M059J (cell line): ENCODE measurements at regions not wholly inside any gene's neighbourhood (a gene's known extent, or its start where the extent isn't known, plus 50 kb on each side); places are given as distances from the start of the nearest gene placed in this dataset.

Experiments used
- DNase-seq: peaks from one replicate; pipeline ENCODE4 v3.0.0-alpha.2; 2012; ENCODE audit warnings: low read depth

DNA sequence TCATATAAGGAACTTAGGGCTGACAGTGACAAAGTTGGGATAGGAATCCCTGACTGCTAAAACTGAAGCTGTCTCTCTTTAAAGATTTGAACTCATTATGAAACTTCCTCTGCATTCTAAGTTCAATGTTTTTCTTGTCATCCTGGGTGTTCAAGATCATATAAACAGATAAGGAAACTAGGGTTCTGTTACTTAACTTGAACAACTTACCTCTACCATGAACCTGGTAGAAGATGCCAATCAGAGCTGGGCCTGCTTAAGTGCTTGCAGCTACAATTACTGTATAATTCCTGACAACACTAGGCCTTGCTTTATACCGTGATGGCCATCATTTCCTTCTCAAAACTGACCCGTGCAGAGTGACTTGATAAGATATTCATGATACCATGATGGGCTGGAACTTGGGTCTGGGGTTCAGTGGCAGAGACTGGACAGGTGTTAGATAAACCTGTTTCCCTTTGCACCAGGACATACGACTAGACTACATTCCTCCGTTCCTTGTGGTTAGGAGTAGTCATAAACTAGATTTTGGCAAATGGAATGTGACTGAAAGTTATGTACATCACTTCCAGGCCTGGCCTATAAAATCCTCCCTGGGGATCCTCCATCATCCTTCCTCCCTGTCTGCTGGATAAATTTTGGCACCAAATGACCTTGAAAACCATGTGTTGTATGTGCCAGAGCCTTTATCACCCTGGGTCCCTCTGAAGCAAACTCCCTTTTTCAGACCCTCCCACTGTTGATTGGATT lies 172.2 kb upstream of the PRICKLE1 start:
- peak; percentile 70 for DNase-seq

DNA sequence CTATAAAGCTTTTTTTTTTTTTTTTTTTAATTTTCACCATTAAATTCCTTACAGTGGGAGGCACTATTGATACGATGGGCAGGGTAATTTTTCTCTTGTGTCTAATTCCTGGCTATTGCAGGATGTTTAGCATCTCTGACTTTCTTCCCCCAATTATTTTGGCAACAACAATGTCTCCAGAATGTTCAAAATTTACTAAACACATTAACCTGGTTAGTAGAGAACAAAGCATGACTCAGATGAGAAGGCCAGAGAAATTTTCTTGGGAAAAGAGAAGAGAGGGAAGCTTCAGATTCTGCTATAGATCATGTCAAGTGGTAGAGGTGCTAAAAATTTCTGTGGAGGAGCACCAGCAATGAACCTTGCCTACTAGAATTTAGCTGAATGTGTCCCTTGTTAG lies 171.5 kb upstream of the PRICKLE1 start:
- DNase-seq = peak; percentile 38

DNA sequence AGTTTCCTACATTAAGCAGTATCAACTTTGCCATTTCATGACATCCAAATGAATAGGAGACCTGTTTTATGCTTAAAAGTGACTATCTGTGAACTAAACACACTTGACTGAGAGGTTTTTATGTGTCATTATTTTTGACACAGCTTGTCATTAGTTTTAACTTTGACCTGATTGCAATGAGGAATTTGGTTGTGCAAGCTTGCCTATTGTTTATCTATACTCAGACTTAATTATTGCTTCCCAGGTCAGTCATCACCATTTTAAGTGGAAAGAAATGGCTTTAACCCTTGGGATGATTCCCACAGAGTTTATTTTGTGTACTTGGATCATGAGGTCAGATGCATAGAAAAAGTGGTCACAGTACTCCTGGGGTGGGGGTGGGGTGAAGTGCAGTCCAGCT lies 171.0 kb upstream of the PRICKLE1 start:
- peak; percentile 25 for DNase-seq

DNA sequence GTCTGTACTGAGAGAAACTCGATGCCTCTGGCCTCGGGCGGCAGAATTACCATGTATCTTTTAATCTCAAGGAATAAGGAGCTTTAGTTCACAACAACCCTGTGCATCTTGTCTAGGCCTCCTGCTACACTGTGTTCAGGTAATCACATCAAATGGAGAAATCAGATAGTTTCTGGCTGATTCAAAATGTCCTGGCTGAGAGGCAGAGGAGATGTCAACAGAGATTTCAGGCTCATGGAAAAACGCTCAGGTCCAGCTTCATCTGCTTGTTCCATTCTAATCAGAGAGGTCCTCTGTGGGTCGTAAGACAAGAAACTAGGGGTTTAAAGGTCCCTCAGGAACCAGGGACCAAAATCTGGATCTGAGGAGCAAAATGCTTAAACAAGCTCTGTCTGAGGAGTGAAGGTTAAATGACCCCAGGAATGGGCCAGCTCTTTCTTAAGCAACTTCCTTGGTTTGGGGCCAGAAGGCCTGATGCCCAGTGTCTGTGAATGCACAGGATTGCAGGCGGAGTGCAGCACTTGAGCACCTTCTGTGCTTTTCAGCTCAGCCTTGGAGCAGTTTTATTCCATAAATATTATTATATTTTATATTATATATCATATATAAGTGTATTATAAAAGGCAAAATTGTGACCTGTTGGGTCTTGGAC lies 170.2 kb upstream of the PRICKLE1 start:
- DNase-seq = peak; percentile 68

DNA sequence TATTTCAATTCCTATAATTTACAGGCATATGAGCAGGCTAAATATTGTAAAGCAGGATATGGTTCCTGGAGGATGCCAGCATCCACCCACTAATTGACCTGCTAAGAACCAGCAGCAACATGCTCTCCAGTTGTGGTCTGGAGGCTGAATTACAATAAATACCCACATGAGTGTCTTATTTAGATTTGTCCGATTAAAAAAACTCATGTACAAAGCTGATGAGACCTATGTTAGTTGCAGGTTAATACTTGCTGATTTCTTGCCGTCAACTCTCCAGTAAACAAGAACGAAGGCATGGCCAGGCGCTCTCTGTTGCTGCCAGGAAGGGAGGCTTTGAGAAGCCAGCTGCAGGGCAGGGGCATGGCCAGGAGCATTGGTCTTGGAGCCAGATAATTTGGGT lies 169.3 kb upstream of the PRICKLE1 start:
- DNase-seq = peak; percentile 33

DNA sequence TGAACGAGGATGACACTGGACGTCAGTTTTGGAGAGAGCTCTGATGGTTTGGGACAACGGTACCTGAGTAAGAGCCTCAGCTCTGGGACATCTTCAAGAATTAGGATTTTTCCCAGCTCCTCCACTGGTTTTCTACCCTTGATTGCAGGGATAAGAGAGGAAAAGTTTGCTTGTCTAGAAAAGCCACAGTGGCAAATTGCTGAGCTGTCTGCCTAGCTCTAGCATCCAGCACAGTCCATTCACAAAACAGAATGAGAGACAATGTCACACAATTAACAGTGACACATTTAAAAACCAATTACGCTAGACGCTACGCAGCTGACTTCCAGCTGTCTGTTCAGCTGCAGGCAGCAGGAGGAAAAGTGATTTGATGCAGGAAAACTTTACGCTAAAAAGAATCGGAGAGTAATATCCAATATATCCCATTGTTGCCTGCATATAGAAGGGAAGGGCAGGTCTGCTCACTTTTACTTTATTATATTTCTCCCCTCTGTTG lies 168.1 kb upstream of the PRICKLE1 start:
- DNase-seq = no peak

DNA sequence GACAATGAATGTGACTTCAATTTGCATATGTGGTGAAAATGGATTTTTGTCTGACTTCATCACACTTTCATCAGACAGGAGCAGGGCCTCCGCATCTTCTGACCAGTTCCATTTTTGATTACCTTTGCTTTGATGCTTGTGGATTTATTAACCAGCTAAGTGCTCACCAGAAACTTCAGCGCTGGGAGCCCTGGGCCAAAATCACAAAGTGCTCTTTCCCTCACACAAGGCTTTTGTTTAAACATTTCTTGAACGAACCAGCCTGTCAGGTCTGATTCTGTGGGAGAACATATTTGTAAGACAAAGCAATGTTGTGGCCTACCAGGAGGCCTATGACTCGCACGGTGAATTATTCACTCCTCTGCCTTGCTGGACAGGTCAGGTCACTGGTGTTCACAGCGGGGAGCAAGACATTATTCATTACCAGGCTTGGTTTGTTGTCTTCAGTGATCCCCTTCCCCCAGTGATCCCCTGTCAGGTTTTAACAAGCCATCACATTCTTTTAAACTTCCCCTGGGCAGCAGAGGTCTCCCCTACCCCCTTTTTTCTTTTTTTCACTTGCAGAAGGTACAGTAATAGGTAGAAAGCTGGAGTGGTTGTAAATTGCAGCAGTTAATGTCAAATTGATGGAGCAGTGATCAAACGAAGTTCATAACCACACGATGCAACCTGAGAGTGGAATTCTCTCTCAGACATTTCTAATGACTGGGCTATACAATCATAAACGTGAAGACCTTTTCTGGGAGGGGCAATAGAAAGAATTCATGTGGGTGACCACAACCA lies 167.5 kb upstream of the PRICKLE1 start:
- peak; percentile 98 for DNase-seq

DNA sequence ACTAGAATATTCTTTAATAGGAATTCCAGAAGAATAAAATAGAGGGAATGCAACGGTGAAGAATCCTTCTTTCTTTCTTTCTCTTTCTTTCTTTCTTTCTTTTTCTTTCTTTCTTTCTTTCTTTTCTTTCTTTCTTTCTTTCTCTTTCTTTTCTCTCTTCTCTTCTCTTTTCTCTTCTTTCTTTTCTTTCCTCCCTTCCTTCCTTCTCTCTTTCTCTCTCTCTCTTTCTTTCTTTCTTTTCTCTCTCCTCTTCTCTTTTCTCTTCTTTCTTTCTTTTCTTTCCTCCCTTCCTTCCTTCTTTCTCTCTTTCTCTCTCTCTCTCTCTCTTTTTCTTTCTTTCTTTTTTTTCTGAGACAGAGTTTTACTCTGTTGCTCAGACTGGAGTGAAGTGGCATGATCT lies 160.8 kb upstream of the PRICKLE1 start:
- DNase-seq = no peak

DNA sequence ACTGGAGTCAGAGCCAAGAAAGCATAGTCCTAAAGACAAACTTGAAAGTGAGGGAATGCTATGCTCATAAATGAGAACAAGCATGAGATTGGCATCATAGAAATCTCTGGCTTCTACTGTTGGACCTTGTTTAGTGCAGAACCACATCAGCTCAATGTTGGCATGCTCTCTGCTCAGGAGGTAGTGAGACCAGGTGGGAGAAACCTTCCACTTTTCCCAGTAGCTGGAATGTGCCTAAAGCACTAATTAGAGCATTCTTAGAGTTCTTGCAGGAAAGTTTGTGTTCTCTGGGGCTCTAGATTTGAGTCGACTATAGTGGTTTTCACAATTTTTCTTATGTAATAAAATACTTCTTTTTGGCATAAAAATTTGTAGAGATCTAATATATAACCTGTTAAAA lies 159.7 kb upstream of the PRICKLE1 start:
- no peak for DNase-seq

DNA sequence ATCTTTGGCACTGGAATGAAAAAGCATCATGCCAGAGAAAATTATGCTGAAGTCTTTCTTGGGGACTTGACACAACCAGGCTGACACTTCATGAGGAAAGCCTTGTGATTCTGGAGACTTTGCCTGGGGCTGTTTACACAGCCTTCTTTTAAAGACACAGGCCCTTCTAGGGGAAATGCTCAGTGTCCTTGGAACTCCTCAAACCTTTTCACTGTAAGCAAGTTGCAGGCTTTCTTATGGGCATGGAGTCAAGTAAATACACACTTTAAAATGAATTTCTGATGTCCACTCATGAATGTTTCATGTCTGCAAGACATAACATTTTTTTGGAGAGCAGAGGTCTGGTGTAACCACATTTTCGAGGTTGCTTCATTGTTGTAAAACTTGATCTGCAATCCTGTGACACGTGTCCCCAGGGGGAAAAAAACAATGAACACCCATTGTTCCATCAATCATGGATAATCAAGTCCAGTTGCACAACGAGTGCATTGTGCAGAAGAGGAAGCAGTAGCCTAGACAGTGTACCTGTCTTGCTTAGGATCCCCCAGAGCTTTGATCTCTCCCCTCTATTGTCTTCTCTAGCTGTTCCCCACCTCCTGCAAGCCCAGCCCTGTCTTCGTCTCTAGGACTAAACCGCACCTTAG lies 155.1 kb upstream of the PRICKLE1 start:
- peak; percentile 96 for DNase-seq

DNA sequence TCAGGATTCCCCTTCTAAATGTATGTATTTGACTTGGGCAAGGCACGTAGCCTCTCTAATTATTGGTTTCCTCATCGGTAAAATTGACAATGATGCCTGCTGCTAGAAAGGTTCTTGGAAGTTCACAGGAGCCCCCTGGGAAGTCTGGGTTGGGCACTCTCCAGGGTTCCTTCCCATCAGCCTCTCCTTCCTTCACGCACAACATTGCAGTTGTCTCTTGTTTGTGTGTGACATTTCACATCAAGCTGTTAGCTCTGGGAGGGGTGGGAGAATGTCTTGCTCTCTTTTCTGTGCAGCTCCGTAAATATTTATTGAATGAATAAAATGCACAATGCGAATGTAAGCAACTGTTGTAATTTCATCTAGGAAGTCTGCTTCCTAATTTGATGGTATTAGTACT lies 153.2 kb upstream of the PRICKLE1 start:
- no peak for DNase-seq

DNA sequence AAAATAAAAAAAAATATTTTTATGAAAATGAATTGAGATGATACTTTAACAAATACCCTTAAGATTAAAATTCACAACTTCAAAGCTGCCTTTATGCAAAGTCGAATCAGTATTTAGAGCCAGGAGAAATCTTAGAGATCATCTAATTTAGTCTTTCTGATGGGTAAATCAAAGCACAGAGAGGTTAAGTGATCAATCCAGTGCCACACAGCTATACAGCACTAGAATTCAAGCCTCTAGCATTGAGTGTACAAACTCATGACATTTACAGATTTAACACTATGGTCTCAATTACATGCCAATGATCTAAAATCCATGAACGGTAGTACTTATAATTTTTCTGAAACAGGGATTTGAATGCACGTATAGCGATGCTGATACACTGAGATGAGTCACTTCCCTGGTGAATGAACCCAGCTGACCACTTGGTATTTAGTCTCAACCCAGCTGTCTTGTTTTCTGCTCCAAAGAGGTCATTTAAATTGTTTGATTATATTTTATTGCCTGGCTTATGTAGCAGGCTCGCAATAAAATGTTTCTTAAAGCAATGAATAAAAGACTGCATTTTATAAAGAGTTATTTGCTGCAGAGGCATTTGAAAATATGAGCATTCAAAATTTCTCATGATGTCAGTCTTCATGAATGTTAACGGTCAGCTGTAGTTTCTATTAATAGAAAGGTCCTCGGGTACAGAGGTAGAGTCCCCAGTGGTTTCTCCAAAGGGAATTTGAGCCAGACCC lies 152.4 kb upstream of the PRICKLE1 start:
- peak; percentile 86 for DNase-seq

DNA sequence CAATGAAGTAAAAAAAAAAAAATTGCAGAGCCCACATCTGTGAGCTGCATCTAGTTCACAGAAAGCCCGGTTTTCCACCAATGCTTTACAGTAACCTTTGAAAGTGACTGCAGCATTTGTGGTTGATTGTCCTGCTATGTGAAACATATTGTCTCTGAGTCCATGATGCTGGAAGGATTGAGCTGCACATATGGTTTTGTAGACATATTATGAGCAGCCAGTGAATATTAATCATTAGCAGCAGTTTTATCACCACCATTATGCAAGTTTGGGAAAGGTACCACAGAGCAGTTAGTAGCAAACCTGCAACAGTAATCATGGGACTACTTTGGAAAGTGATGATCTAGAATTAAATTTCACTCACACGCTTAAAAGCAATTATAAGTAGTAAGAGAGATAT lies 151.5 kb upstream of the PRICKLE1 start:
- no peak for DNase-seq

DNA sequence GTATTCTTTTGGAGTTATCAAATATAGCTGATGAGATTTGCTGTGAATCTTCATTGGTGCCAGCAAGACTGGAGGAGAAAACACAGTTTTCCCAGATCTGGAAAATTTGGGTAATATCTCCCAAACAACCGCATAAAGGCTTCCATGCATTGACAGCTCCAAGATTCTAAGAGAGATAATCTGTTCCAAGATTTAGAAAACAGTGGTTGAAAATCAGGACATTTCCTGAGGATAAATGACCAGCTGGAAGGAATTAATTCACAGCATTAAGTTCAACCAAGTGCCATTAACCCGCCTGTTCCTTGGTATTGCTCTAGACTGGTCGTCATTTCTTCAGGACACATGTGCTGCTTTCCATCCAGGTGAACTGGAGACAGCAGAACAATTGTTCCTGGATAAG lies 147.9 kb upstream of the PRICKLE1 start:
- no peak for DNase-seq

DNA sequence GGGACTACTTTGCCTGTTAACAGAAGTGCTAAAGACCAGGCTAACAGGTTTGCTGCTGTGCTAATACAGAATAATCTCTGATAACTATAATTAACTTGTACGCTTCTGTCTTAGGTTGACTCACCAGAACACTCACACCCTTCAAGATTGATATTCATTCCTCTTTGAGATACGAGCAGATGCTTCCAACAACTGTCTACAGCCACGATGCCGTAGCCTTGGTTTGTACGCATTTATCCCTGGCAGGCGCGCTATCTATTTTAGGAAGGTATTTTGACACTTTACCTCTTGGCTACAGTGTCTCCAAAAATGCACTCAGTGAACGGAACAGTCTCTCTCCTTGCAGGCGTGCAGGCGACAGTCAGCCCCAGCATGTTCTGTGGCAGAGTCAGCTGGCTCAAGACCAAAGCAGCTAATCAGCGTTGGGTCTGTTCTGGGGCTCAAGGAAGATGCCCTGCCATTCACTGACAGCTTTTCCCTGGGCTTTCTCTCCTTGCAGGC lies 146.4 kb upstream of the PRICKLE1 start:
- no peak for DNase-seq

DNA sequence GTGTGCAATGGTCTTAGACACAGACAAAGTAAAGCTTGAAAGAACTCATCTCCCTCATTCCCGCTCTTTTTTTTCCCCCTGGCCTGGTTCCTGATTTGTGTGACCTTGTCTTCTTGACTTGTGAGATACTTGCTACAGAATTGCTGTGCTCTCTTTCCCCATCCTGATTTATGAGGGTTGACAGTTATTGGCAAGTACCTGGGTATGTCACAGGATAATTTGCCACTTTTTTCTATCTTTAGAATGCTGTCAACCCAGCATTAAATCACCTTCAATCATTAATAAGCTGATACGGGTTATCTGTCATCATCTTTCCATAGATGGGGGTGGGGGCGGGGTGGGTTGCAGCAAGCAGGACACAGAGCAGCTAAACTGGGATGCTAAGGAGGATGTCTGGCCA lies 144.4 kb upstream of the PRICKLE1 start:
- DNase-seq = no peak

DNA sequence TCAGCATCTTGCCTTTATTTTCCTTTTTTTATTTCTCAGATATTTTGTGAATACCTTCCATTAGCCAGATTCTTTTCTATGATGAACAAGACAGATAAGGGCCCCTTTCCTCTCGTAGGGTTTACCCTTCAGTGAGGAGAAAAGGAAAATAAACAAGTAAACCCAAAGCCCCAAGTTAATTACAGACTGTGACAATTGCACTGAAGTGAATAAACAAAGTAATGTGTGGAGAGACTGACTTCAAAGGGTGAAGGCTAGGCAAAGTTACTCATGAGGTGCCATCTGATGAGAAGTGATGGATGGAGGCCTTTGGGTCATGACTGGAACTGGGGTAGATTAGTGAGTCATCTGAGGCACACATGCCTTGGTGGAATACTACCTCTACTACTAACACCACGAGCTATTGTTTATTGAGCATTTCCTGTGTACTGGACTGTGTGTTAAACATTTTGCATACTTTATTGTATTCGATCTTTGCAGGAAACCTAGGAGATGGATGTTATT lies 143.4 kb upstream of the PRICKLE1 start:
- peak; percentile 89 for DNase-seq

DNA sequence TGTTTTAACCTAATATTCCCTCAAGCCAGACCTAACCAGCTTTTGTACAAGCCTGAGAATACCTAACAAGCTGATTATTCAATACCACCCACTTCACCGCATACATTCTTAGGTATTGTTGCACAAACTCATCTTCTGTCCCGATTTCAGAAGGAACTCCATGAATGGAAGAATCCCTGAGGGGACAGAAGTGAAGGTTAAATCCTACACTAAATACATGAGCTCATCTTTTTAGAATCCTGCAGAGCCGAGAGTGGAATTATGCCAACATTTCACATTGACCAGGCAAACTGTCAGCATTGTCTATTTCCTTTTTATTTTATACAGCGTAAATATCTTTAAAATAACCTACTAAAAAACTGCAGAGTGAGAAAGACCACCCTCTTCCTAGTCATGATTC lies 140.7 kb upstream of the PRICKLE1 start:
- DNase-seq = peak; percentile 87

DNA sequence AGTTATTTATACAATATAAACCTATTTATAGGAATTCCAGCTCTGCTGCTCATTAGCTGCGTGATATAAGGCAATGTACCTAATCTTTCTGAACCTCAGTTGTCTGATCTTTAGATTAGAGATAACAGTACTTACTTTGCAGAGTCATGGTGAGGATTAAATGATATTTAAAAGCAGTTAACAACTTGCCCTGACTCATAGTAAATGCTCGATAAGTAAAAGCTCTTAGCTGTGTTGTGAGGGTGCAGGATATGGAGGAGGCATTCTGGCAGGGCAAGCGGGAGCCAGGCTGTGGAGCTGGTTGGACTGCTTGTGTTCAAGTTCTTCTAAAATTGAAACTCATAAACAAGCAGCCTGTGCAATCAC lies 140.0 kb upstream of the PRICKLE1 start:
- peak; percentile 59 for DNase-seq

DNA sequence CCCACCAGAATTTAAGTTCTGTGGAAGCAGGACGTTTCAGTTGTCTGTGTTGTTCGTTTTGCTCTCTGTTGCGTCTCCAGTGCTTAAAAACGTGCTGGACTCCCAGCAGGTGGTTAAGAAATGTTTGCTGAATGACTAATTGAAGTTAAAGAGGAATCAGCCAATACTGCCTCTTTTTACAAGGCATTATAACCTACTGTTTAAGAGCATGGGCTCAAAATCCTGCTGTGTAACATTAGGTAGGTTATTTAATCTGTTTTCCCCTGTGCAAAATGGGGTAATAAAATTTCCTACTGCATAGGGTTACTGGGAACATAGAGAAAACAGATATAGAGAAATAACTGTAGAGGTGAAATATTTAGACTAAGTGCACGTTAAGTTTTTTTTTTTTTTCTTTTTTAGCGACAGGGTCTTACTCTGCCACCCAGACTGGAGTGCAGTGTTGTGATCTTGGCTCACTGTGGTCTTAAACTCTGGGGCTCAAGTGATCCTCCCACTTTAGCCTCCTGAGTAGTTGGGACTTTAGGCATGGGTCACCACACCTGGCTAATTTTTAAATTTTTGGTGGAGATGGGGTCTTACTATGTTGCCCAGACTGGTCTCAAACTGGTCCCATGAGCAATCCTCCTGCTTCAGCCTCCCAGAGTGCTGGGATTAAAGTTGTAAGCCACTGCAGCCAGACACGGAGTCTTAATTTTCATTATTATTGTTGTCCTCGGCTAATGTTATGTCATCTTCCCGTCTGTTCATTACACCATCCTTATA lies 139.4 kb upstream of the PRICKLE1 start:
- no peak for DNase-seq
